Keratinocyte (primary cell): ENCODE measurements at regions not wholly inside any gene's neighbourhood (a gene's known extent, or its start where the extent isn't known, plus 50 kb on each side); places are given as distances from the start of the nearest gene placed in this dataset.

Experiments
- EZH2 ChIP-seq: IDR thresholded peaks from one replicate; pipeline ENCODE4 v1.6.1; 2012; ENCODE audit warnings: inconsistent platforms, mild to moderate bottlenecking, low read length, moderate library complexity
- TF ChIP-seq, protein P1 (sequence below), 3 experiments: IDR thresholded peaks in 1 of 3; conservative IDR thresholded peaks in 1 of 3; optimal IDR thresholded peaks in 1 of 3; 2 replicates in 2 of 3; 3 replicates in 1 of 3; pipeline versions ENCODE3 to v1.5.1; 2011; ENCODE audit warnings: low read length in 3 of 3, mild to moderate bottlenecking in 3 of 3, moderate library complexity in 2 of 3, control low read depth in 1 of 3, inconsistent platforms in 1 of 3; ENCODE audit not compliant: insufficient read depth in 2 of 3; ENCODE audit errors: extremely low read depth in 1 of 3

DNA sequence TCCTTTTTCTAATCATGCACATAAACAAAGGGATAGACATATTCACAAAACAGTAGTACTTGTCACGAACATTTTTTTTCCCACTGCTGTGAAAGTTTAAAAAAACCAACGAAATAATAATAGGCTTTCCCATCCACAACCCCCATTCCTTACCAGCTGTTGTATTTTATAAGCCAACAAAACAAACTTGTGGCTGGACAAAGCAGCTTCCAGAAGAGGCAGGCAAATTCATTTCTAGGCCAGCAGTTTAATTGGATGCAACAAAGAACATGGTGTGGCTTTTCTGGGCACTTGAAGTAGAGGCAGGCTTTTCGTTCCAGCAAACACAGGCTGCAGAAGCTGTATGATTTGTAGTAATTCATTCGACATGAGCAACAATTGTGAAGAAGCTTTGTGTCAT lies 56.0 kb upstream of the FAM20A start:
- TF ChIP-seq, protein P1, sequence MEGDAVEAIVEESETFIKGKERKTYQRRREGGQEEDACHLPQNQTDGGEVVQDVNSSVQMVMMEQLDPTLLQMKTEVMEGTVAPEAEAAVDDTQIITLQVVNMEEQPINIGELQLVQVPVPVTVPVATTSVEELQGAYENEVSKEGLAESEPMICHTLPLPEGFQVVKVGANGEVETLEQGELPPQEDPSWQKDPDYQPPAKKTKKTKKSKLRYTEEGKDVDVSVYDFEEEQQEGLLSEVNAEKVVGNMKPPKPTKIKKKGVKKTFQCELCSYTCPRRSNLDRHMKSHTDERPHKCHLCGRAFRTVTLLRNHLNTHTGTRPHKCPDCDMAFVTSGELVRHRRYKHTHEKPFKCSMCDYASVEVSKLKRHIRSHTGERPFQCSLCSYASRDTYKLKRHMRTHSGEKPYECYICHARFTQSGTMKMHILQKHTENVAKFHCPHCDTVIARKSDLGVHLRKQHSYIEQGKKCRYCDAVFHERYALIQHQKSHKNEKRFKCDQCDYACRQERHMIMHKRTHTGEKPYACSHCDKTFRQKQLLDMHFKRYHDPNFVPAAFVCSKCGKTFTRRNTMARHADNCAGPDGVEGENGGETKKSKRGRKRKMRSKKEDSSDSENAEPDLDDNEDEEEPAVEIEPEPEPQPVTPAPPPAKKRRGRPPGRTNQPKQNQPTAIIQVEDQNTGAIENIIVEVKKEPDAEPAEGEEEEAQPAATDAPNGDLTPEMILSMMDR (optimal IDR thresholded peaks at IDR 0.05 in 1 of 3, IDR thresholded peaks at IDR 0.05 in 1 of 3, conservative IDR thresholded peaks at IDR 0.05 in 1 of 3; ENCODE audit: extremely low read depth in 1 of 3, insufficient read depth in 2 of 3, low read length in 3 of 3): no peak
- no peak for TF ChIP-seq EZH2
